ENCODE measurements at regions not wholly inside any gene's neighbourhood (a gene's known extent, or its start where the extent isn't known, plus 50 kb on each side); places are given as distances from the start of the nearest gene placed in this dataset.

DNA sequence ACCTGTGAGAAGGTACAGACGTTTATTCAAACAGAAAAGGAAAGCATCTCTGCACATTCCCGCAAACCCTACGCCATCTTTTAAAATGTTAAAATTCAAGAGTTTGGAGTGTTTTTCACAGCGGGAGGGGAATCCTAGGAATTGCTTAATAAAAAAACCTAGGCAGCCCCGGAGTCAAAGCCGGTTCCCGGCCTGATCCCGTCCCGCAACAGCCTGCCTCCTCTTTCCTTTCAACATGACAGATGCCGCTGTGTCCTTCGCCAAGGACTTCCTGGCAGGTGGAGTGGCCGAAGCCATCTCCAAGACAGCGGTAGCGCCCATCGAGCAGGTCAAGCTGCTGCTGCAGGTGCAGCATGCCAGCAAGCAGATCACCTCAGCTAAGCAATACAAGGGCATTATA is 123.0 kb upstream of the VSTM2A start (continued):
- TF ChIP-seq NANOG (IDR thresholded peaks at IDR 0.05; ENCODE audit: insufficient read depth, low read depth, low read length, poor library complexity, severe bottlenecking) (no peak), TCF12 (IDR thresholded peaks at IDR 0.05; ENCODE audit: low read depth, low read length) (no peak), SRF (IDR thresholded peaks at IDR 0.05; ENCODE audit: low read depth, low read length) (no peak), KDM4A (IDR thresholded peaks at IDR 0.05; ENCODE audit: low read depth, low read length, severe bottlenecking) (no peak)

Measured in H1 (cell line).